Ovary (tissue), 7 donors: ENCODE measurements at regions not wholly inside any gene's neighbourhood (a gene's known extent, or its start where the extent isn't known, plus 50 kb on each side); places are given as distances from the start of the nearest gene placed in this dataset.

ENCODE experiments used
- DNase-seq, 5 donors: peaks; one replicate each; pipeline ENCODE4 v3.0.0-alpha.2; 2019 to 2020
- H3K27ac ChIP-seq, 2 donors: fragments of 200-600 bp; one replicate each; pipeline versions ENCODE4 v1.5.1 to v1.8.0; 2019 to 2022
- H3K27me3 ChIP-seq: fragments of 200-600 bp; one replicate; pipeline ENCODE4 v1.8.0; 2022
- H3K36me3 ChIP-seq: fragments of 200-600 bp; sonication (generic); one replicate; pipeline ENCODE4 v1.5.1; 2019
- H3K4me1 ChIP-seq: one replicate; pipeline ENCODE4 v1.8.1; 2013; ENCODE audit warnings: mild to moderate bottlenecking, moderate library complexity; ENCODE audit not compliant: insufficient read depth
- H3K4me3 ChIP-seq: fragments of 200-600 bp; sonication (generic); one replicate; pipeline ENCODE4 v1.5.1; 2017
- H3K9me3 ChIP-seq, 2 donors: fragments of 200-600 bp in 1 of 2; sonication (generic) in 1 of 2; one replicate each; pipeline versions ENCODE4 v1.5.1 to v1.8.1; 2013 to 2019; ENCODE audit warnings: mild to moderate bottlenecking in 1 of 2, moderate library complexity in 1 of 2
- EP300 ChIP-seq: sonication (generic); formaldehyde crosslinking; IDR thresholded peaks from one replicate; pipeline ENCODE4 v1.6.1; 2017; ENCODE audit warnings: antibody characterized with exemption
- POLR2A ChIP-seq: fragments of 450-650 bp; IDR thresholded peaks from one replicate; pipeline ENCODE4 v1.6.1; 2017; ENCODE audit warnings: antibody characterized with exemption, mild to moderate bottlenecking, moderate library complexity
- WGBS, 3 donors: extraction: QIAGEN DNeasy Blood & Tissue Kit in 1 of 3; methylation state at CpG; one replicate each; pipeline versions ENCODE4 v1.1.5 to v1.1.7; 2013 to 2017; 5-methylcytosine and 5-hydroxymethylcytosine counted together
- intact Hi-C, 4 donors: fragments of 100-400 bp; cut with DNase I; formaldehyde crosslinking; loops; one replicate each; pipeline versions ENCODE4 v1.11.0 to v1.15.1; 2022 to 2023
- TF ChIP-seq, protein P1 (sequence below), 3 donors: fragments of 450-650 bp in 2 of 3; fragments of 200-600 bp in 1 of 3; IDR thresholded peaks; one replicate each; pipeline versions ENCODE4 v1.5.1 to v1.8.0; 2016 to 2022; ENCODE audit warnings: antibody characterized with exemption in 3 of 3, mild to moderate bottlenecking in 1 of 3
- donor health status: DM: no; HTN: no; CAD: no; lungs with moderate emphysema.
- donor health status: DM: no; HTN: no; CAD: no.
- donor health status: Bipolar disorder and iron deficiency.
- donor health status: DM: no; HTN: no; CAD: no.
- donor health status: DM: yes; HTN: yes; CAD: no.

DNA sequence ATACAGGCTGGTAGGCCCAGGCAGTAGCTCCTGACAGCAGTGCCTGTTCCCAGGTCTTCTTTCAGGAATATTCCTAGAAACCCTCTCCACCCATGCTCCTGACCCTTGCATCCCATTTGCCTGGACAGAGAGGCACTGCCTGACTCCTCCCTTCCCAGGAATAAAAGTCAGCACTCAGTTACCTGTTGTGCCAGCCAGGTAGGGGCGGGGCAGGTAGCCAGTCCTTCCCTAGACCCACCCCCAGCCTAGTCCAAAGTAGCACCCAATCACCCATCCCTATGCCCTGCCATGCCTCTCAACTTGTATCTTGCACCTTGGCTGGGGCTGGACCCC, 129.9 kb downstream of the MRPL14 start:
- 92 to 100% (median 95%) methylated on average over 1 of the region's 1 CpG for WGBS, 3 donors
- H3K27ac ChIP-seq: no peak overlapping the region
- peak in 1 of 5 donors; percentile 1 for DNase-seq

GRCh38 chr6:43996618-43997344, 130.5 kb downstream of the MRPL14 start:
- H3K4me3 ChIP-seq: no peak overlapping the region
- no peak overlapping the region for H3K27ac ChIP-seq
- 90 to 94% (median 92%) methylated on average over 8 of the region's 8 CpGs for WGBS, 3 donors
- TF ChIP-seq, protein P1, sequence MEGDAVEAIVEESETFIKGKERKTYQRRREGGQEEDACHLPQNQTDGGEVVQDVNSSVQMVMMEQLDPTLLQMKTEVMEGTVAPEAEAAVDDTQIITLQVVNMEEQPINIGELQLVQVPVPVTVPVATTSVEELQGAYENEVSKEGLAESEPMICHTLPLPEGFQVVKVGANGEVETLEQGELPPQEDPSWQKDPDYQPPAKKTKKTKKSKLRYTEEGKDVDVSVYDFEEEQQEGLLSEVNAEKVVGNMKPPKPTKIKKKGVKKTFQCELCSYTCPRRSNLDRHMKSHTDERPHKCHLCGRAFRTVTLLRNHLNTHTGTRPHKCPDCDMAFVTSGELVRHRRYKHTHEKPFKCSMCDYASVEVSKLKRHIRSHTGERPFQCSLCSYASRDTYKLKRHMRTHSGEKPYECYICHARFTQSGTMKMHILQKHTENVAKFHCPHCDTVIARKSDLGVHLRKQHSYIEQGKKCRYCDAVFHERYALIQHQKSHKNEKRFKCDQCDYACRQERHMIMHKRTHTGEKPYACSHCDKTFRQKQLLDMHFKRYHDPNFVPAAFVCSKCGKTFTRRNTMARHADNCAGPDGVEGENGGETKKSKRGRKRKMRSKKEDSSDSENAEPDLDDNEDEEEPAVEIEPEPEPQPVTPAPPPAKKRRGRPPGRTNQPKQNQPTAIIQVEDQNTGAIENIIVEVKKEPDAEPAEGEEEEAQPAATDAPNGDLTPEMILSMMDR (IDR thresholded peaks at IDR 0.05): no peak
- H3K27me3 ChIP-seq: no peaks in the 10 kb centered on the region
- H3K9me3 ChIP-seq: no peaks in the 10 kb centered on the region
- intact Hi-C loops: no loop called here
- H3K36me3 ChIP-seq: no peaks in the 10 kb centered on the region
- DNase-seq: peak in 1 of 5 donors; percentile 13
- no peaks in the 10 kb centered on the region for H3K4me1 ChIP-seq

More for the DNA sequence above, 129.9 kb downstream of the MRPL14 start:
- H3K27me3 ChIP-seq: no peaks in the 10 kb centered on the region
- TF ChIP-seq POLR2A (no peak), EP300 (no peak)
- TF ChIP-seq, protein P1 (IDR thresholded peaks at IDR 0.05): no peak
- intact Hi-C loops: no loop called here
- H3K4me1 ChIP-seq: no peaks in the 10 kb centered on the region
- no peaks in the 10 kb centered on the region for H3K36me3 ChIP-seq
- no peak overlapping the region for H3K4me3 ChIP-seq
- no peaks in the 10 kb centered on the region for H3K9me3 ChIP-seq

DNA sequence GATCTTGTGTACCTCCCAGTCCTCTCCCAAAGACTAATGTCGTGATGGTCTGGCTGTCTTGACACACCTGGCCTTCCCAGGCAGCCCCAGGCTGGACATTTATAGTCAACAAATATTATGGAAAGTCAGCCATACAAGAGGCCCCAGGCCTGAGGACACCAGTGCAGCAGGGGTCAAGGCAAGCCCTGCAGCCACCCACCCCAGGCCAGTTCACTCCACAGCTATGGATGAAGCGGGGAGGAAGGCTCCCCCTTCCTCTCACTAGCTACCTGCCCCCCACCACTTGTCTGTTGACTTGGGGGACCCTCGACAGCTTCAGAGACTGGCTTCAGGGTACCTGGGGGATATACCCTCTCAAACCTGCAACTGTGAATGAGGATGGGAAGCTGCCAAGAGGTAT, 132.1 kb downstream of the MRPL14 start:
- Histone ChIP-seq H3K27ac (no peak overlapping the region), H3K36me3 (no peaks in the 10 kb centered on the region), H3K27me3 (no peaks in the 10 kb centered on the region), H3K4me1 (peaks cover 10% of the 10 kb centered on the region), H3K4me3 (no peak overlapping the region), H3K9me3 (no peaks in the 10 kb centered on the region)
- peak in 1 of 5 donors; percentile 19 for DNase-seq
- 91 to 97% (median 92%) methylated on average over 3 of the region's 3 CpGs for WGBS, 3 donors
- intact Hi-C loops: no loop called here
- no peak for TF ChIP-seq EP300
- no peak for TF ChIP-seq POLR2A
- TF ChIP-seq, protein P1 (IDR thresholded peaks at IDR 0.05): no peak

DNA sequence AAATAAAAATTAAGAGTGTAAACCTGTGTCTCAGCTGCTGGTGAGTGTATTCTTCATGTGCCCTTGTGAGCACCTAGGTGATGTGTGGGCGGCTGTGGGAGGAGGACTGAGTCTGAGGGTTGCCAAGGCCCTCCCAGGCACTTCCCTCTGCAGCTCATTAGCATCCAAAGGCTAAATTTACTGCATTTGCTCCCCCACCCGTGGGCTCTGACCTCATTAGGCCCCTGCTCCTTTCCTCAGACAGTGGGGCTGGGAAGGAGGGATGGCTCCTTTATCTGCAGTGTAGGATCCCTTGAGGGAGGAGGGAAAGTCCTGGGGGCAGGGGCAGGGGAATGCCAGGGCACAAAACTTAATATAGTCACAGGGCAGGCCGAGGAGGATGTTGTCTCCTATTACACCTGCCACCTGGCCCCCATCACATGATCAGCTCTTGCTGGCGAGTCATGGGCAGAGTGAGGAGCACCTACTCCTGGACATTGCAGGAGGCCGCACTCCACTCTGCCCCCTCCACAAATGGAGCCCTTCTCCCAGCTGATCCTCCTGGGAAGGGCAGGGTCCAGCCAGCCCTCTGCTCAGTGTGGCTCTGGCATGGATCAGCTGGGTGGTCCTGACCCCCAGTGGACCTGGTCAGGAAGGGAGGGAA, 133.2 kb downstream of the MRPL14 start:
- peak in 1 of 5 donors; percentile 32 for DNase-seq
- intact Hi-C loops: no loop called here
- Histone ChIP-seq H3K36me3 (no peaks in the 10 kb centered on the region), H3K4me3 (no peak overlapping the region), H3K9me3 (no peaks in the 10 kb centered on the region), H3K27me3 (no peaks in the 10 kb centered on the region), H3K4me1 (peaks cover 12% of the 10 kb centered on the region), H3K27ac (no peak overlapping the region)
- TF ChIP-seq EP300 (no peak), POLR2A (no peak)
- TF ChIP-seq, protein P1 (IDR thresholded peaks at IDR 0.05): no peak
- 66 to 73% (median 67%) methylated on average over 5 of the region's 5 CpGs for whole genome bisulfite sequencing, 3 donors
